ENCODE measurements at regions not wholly inside any gene's neighbourhood (a gene's known extent, or its start where the extent isn't known, plus 50 kb on each side); places are given as distances from the start of the nearest gene placed in this dataset.

DNA sequence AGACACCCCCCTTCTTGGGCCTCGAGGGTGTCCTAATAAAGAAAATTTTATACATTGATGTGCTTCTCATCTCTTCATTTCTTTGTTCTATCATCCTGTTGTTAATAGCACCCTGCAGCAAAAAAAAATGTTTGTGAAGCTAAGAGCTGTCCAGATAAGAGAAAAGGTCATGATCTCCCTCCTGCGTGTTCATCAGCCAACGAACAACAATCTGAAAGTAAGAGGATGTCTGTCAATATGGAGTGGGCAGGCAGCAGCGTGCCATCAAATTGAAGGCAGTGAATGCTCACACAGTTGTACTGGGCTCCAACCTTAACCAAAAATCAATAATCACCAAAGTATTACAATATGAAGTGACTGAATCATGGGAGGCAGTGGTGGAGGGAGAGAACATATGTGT lies 418.6 kb upstream of the ONECUT1 start (continued):
- TF ChIP-seq, protein P1, sequence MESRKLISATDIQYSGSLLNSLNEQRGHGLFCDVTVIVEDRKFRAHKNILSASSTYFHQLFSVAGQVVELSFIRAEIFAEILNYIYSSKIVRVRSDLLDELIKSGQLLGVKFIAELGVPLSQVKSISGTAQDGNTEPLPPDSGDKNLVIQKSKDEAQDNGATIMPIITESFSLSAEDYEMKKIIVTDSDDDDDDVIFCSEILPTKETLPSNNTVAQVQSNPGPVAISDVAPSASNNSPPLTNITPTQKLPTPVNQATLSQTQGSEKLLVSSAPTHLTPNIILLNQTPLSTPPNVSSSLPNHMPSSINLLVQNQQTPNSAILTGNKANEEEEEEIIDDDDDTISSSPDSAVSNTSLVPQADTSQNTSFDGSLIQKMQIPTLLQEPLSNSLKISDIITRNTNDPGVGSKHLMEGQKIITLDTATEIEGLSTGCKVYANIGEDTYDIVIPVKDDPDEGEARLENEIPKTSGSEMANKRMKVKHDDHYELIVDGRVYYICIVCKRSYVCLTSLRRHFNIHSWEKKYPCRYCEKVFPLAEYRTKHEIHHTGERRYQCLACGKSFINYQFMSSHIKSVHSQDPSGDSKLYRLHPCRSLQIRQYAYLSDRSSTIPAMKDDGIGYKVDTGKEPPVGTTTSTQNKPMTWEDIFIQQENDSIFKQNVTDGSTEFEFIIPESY (IDR thresholded peaks at IDR 0.05; ENCODE audit: borderline replicate concordance, low read depth), result no peak
- TF ChIP-seq SMC3 (IDR thresholded peaks at IDR 0.05; ENCODE audit: low read depth, low read length) (no peak), SIN3A (IDR thresholded peaks at IDR 0.05; ENCODE audit: borderline replicate concordance, low read depth, low read length) (no peak), FOXJ3 (CRISPR knock-in tag; IDR thresholded peaks at IDR 0.05) (no peak), RCOR1 (IDR thresholded peaks at IDR 0.05; ENCODE audit: low read length) (no peak), GATA2 (CRISPR knock-in tag; IDR thresholded peaks at IDR 0.05) (no peak), TAF1 (IDR thresholded peaks at IDR 0.05; ENCODE audit: borderline replicate concordance, low read depth, low read length) (no peak), MEF2A (IDR thresholded peaks at IDR 0.05; ENCODE audit: borderline replicate concordance, low read depth) (no peak), JUND (IDR thresholded peaks at IDR 0.05) (no peak), NFIC (IDR thresholded peaks at IDR 0.05; ENCODE audit: borderline replicate concordance) (no peak)

DNA sequence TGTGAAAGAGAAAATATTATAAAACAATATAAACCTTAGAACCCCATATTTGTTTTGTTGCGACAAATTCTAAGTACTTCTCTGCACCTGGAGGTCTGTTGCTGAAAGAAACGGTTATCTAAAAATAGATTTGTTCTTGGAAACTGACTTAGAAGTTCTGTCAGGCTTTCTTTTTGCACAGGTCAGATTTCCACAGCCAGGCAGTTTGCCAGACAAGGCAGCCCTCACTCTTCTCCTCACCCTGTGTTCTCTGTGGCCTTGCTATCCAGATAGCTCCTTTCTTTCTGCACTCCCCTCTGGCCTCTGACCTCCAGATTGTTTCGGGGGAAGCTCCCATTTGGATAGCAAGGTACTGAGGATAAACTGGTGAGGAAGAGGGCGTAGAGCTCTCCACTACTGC lies 413.3 kb upstream of the ONECUT1 start:
- POLR2A ChIA-PET, result no interaction called here
- CTCF ChIA-PET, result no interaction called here
- no peaks in the 10 kb centered on the region for H3F3A ChIP-seq (replicated peaks; ENCODE audit: insufficient read depth)

GRCh38 chr15:53202876-53203275 lies 412.7 kb upstream of the ONECUT1 start:
- no peaks in the 10 kb centered on the region for H3K36me3 ChIP-seq (replicated peaks in 1 of 2; ENCODE audit: control insufficient read depth in 1 of 2, insufficient read depth in 2 of 2, low read length in 1 of 2)
- no peaks in the 10 kb centered on the region for H3F3A ChIP-seq (replicated peaks; ENCODE audit: insufficient read depth)
- H3K27ac ChIP-seq (ENCODE audit: low read depth in 2 of 2, low read length in 1 of 2), result no peak overlapping the region
- no peak overlapping the region for H2AFZ ChIP-seq (ENCODE audit: low read depth)
- H3K27me3 ChIP-seq (ENCODE audit: insufficient read depth), result no peaks in the 10 kb centered on the region; the same call in 1 of the 2 replicates
- H3K9me3 ChIP-seq, result no peaks in the 10 kb centered on the region
- no peaks in the 10 kb centered on the region for H3K9me2 ChIP-seq
- WGBS (ENCODE audit: low lambda C conversion rate), result 14% methylated on average over 1 of the region's 1 CpG
- no peak for DNase-seq
- no peak overlapping the region for H3K4me2 ChIP-seq
- ChIA-PET CTCF (interaction anchor here (0.7 to 1.0 kb wide), 2 partner anchors 12 to 419 kb away, joined by 3 to 4 read pairs; no protein-coding TSS in a partner anchor), POLR2A (no interaction called here)
- no peaks in the 10 kb centered on the region for H3K4me1 ChIP-seq (ENCODE audit: control insufficient read depth in 1 of 2, insufficient read depth in 2 of 2, low read depth in 1 of 2, low read length in 1 of 2)
- H3K9ac ChIP-seq, result no peak overlapping the region
- H3K79me2 ChIP-seq (ENCODE audit: insufficient read depth), result no peaks in the 10 kb centered on the region
- no peak overlapping the region for H3K4me3 ChIP-seq (ENCODE audit: low read depth in 2 of 2, low read length in 1 of 2)
- no peaks in the 10 kb centered on the region for H4K20me1 ChIP-seq (ENCODE audit: insufficient read depth)
- TF ChIP-seq POLR2AphosphoS5 (IDR thresholded peaks at IDR 0.05; ENCODE audit: low read depth, low read length), result no peak
- no peak for TF ChIP-seq FOXM1 (IDR thresholded peaks at IDR 0.05; ENCODE audit: low read depth)
- TF ChIP-seq CTCF (IDR thresholded peaks at IDR 0.05), result no peak
- TF ChIP-seq FOXJ3 (CRISPR knock-in tag; IDR thresholded peaks at IDR 0.05), result no peak
- no peak for TF ChIP-seq GABPA (IDR thresholded peaks at IDR 0.05; ENCODE audit: low read depth)
- TF ChIP-seq, protein P2, sequence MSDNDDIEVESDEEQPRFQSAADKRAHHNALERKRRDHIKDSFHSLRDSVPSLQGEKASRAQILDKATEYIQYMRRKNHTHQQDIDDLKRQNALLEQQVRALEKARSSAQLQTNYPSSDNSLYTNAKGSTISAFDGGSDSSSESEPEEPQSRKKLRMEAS (IDR thresholded peaks at IDR 0.05; ENCODE audit: low read depth), result no peak
- TF ChIP-seq EZH2phosphoT487 (IDR thresholded peaks at IDR 0.05; ENCODE audit: borderline replicate concordance, low read depth), result no peak
- TF ChIP-seq, protein P3, sequence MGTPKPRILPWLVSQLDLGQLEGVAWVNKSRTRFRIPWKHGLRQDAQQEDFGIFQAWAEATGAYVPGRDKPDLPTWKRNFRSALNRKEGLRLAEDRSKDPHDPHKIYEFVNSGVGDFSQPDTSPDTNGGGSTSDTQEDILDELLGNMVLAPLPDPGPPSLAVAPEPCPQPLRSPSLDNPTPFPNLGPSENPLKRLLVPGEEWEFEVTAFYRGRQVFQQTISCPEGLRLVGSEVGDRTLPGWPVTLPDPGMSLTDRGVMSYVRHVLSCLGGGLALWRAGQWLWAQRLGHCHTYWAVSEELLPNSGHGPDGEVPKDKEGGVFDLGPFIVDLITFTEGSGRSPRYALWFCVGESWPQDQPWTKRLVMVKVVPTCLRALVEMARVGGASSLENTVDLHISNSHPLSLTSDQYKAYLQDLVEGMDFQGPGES (IDR thresholded peaks at IDR 0.05; ENCODE audit: low read depth, low read length), result no peak
- TF ChIP-seq JUND (IDR thresholded peaks at IDR 0.05), result no peak
- no peak for TF ChIP-seq TAF1 (IDR thresholded peaks at IDR 0.05; ENCODE audit: borderline replicate concordance, low read depth, low read length)
- TF ChIP-seq, protein P1 (IDR thresholded peaks at IDR 0.05; ENCODE audit: borderline replicate concordance, low read depth), result no peak
- TF ChIP-seq GATA2 (CRISPR knock-in tag; IDR thresholded peaks at IDR 0.05), result no peak
- TF ChIP-seq FOSL2 (IDR thresholded peaks at IDR 0.05; ENCODE audit: borderline replicate concordance, low read depth), result no peak
- TF ChIP-seq TCF12 (IDR thresholded peaks at IDR 0.05), result no peak

More for the DNA sequence above, 413.3 kb upstream of the ONECUT1 start:
- no peaks in the 10 kb centered on the region for H3K9me2 ChIP-seq
- no peaks in the 10 kb centered on the region for H3K36me3 ChIP-seq (replicated peaks in 1 of 2; ENCODE audit: control insufficient read depth in 1 of 2, insufficient read depth in 2 of 2, low read length in 1 of 2)
- H3K9ac ChIP-seq, result no peak overlapping the region
- H3K27me3 ChIP-seq (ENCODE audit: insufficient read depth), result no peaks in the 10 kb centered on the region; the same call in 1 of the 2 replicates
- WGBS (ENCODE audit: low lambda C conversion rate), result 13% methylated on average over 4 of the region's 4 CpGs
- no peaks in the 10 kb centered on the region for H3K79me2 ChIP-seq (ENCODE audit: insufficient read depth)
- no peak for DNase-seq
- no peak overlapping the region for H2AFZ ChIP-seq (ENCODE audit: low read depth)
- TF ChIP-seq MEF2A (IDR thresholded peaks at IDR 0.05; ENCODE audit: borderline replicate concordance, low read depth) (no peak), RXRA (IDR thresholded peaks at IDR 0.05; ENCODE audit: borderline replicate concordance, low read depth) (no peak), RCOR1 (IDR thresholded peaks at IDR 0.05; ENCODE audit: low read length) (no peak)
- no peak overlapping the region for H3K27ac ChIP-seq (ENCODE audit: low read depth in 2 of 2, low read length in 1 of 2)
- H4K20me1 ChIP-seq (ENCODE audit: insufficient read depth), result no peaks in the 10 kb centered on the region
- H3K4me2 ChIP-seq, result no peak overlapping the region
- no peaks in the 10 kb centered on the region for H3K9me3 ChIP-seq
- H3K4me1 ChIP-seq (ENCODE audit: control insufficient read depth in 1 of 2, insufficient read depth in 2 of 2, low read depth in 1 of 2, low read length in 1 of 2), result no peaks in the 10 kb centered on the region
- no peak overlapping the region for H3K4me3 ChIP-seq (ENCODE audit: low read depth in 2 of 2, low read length in 1 of 2)

Data from SK-N-SH (cell line).